ENCODE measurements at regions not wholly inside any gene's neighbourhood (a gene's known extent, or its start where the extent isn't known, plus 50 kb on each side); places are given as distances from the start of the nearest gene placed in this dataset.

- H3K9me3 ChIP-seq (ENCODE audit: control insufficient read depth, low read length): no peaks in the 10 kb centered on the region
- no peaks in the 10 kb centered on the region for H3K27me3 ChIP-seq (replicated peaks; ENCODE audit: control insufficient read depth, insufficient read depth, low read length, poor library complexity, severe bottlenecking)
- H3K4me1 ChIP-seq (ENCODE audit: control insufficient read depth, insufficient read depth, low read length, poor library complexity, severe bottlenecking): no peaks in the 10 kb centered on the region
- no peak for DNase-seq
- H3K36me3 ChIP-seq (ENCODE audit: control insufficient read depth, insufficient read depth, low read length): no peaks in the 10 kb centered on the region
- no peak overlapping the region for H3K27ac ChIP-seq (ENCODE audit: insufficient read depth, low read length, poor library complexity, severe bottlenecking)
- no peak overlapping the region for H3K4me3 ChIP-seq (ENCODE audit: insufficient read depth, low read depth, low read length, poor library complexity, severe bottlenecking)
Observed at GRCh38 chr12:92089559-92089958, 56.1 kb downstream of the BTG1 start.

GRCh38 chr12:92088805-92089204 is 56.8 kb downstream of the BTG1 start:
- Histone ChIP-seq H3K4me3 (ENCODE audit: insufficient read depth, low read depth, low read length, poor library complexity, severe bottlenecking) (no peak overlapping the region), H3K9me3 (ENCODE audit: control insufficient read depth, low read length) (no peaks in the 10 kb centered on the region), H3K36me3 (ENCODE audit: control insufficient read depth, insufficient read depth, low read length) (no peaks in the 10 kb centered on the region), H3K4me1 (ENCODE audit: control insufficient read depth, insufficient read depth, low read length, poor library complexity, severe bottlenecking) (no peaks in the 10 kb centered on the region), H3K27ac (ENCODE audit: insufficient read depth, low read length, poor library complexity, severe bottlenecking) (no peak overlapping the region), H3K27me3 (replicated peaks; ENCODE audit: control insufficient read depth, insufficient read depth, low read length, poor library complexity, severe bottlenecking) (no peaks in the 10 kb centered on the region)
- no peak for DNase-seq

GRCh38 chr12:92085736-92086040 is 60.0 kb downstream of the BTG1 start:
- no peaks in the 10 kb centered on the region for H3K9me3 ChIP-seq (ENCODE audit: control insufficient read depth, low read length)
- no peak for DNase-seq
- H3K27ac ChIP-seq (ENCODE audit: insufficient read depth, low read length, poor library complexity, severe bottlenecking): no peak overlapping the region
- no peak overlapping the region for H3K4me3 ChIP-seq (ENCODE audit: insufficient read depth, low read depth, low read length, poor library complexity, severe bottlenecking)
- no peaks in the 10 kb centered on the region for H3K27me3 ChIP-seq (replicated peaks; ENCODE audit: control insufficient read depth, insufficient read depth, low read length, poor library complexity, severe bottlenecking)
- no peaks in the 10 kb centered on the region for H3K4me1 ChIP-seq (ENCODE audit: control insufficient read depth, insufficient read depth, low read length, poor library complexity, severe bottlenecking)
- no peaks in the 10 kb centered on the region for H3K36me3 ChIP-seq (ENCODE audit: control insufficient read depth, insufficient read depth, low read length)

- no peak for DNase-seq
Observed at GRCh38 chr12:92085040-92085735, 60.5 kb downstream of the BTG1 start.

GRCh38 chr12:92080911-92081285 is 64.7 kb downstream of the BTG1 start:
- Histone ChIP-seq H3K27me3 (replicated peaks; ENCODE audit: control insufficient read depth, insufficient read depth, low read length, poor library complexity, severe bottlenecking) (no peaks in the 10 kb centered on the region), H3K27ac (ENCODE audit: insufficient read depth, low read length, poor library complexity, severe bottlenecking) (no peak overlapping the region), H3K9me3 (ENCODE audit: control insufficient read depth, low read length) (no peaks in the 10 kb centered on the region), H3K36me3 (ENCODE audit: control insufficient read depth, insufficient read depth, low read length) (no peaks in the 10 kb centered on the region), H3K4me1 (ENCODE audit: control insufficient read depth, insufficient read depth, low read length, poor library complexity, severe bottlenecking) (peaks cover 4% of the 10 kb centered on the region), H3K4me3 (ENCODE audit: insufficient read depth, low read depth, low read length, poor library complexity, severe bottlenecking) (no peak overlapping the region)
- DNase-seq: no peak

More at GRCh38 chr12:92085040-92085735, 60.5 kb downstream of the BTG1 start:
- Histone ChIP-seq H3K9me3 (ENCODE audit: control insufficient read depth, low read length) (no peaks in the 10 kb centered on the region), H3K27ac (ENCODE audit: insufficient read depth, low read length, poor library complexity, severe bottlenecking) (no peak overlapping the region), H3K36me3 (ENCODE audit: control insufficient read depth, insufficient read depth, low read length) (no peaks in the 10 kb centered on the region), H3K4me3 (ENCODE audit: insufficient read depth, low read depth, low read length, poor library complexity, severe bottlenecking) (no peak overlapping the region), H3K4me1 (ENCODE audit: control insufficient read depth, insufficient read depth, low read length, poor library complexity, severe bottlenecking) (no peaks in the 10 kb centered on the region), H3K27me3 (replicated peaks; ENCODE audit: control insufficient read depth, insufficient read depth, low read length, poor library complexity, severe bottlenecking) (no peaks in the 10 kb centered on the region)

GRCh38 chr12:92079054-92079385 is 66.6 kb downstream of the BTG1 start:
- Histone ChIP-seq H3K4me1 (ENCODE audit: control insufficient read depth, insufficient read depth, low read length, poor library complexity, severe bottlenecking) (peaks cover 4% of the 10 kb centered on the region), H3K36me3 (ENCODE audit: control insufficient read depth, insufficient read depth, low read length) (no peaks in the 10 kb centered on the region), H3K4me3 (ENCODE audit: insufficient read depth, low read depth, low read length, poor library complexity, severe bottlenecking) (no peak overlapping the region), H3K27me3 (replicated peaks; ENCODE audit: control insufficient read depth, insufficient read depth, low read length, poor library complexity, severe bottlenecking) (no peaks in the 10 kb centered on the region), H3K9me3 (ENCODE audit: control insufficient read depth, low read length) (no peaks in the 10 kb centered on the region), H3K27ac (ENCODE audit: insufficient read depth, low read length, poor library complexity, severe bottlenecking) (no peak overlapping the region)
- no peak for DNase-seq

GRCh38 chr12:92078167-92079053 is 67.2 kb downstream of the BTG1 start:
- peaks cover 4% of the 10 kb centered on the region for H3K4me1 ChIP-seq (ENCODE audit: control insufficient read depth, insufficient read depth, low read length, poor library complexity, severe bottlenecking)
- no peak overlapping the region for H3K27ac ChIP-seq (ENCODE audit: insufficient read depth, low read length, poor library complexity, severe bottlenecking)
- DNase-seq: no peak
- H3K27me3 ChIP-seq (replicated peaks; ENCODE audit: control insufficient read depth, insufficient read depth, low read length, poor library complexity, severe bottlenecking): no peaks in the 10 kb centered on the region
- H3K9me3 ChIP-seq (ENCODE audit: control insufficient read depth, low read length): no peaks in the 10 kb centered on the region
- no peaks in the 10 kb centered on the region for H3K36me3 ChIP-seq (ENCODE audit: control insufficient read depth, insufficient read depth, low read length)
- no peak overlapping the region for H3K4me3 ChIP-seq (ENCODE audit: insufficient read depth, low read depth, low read length, poor library complexity, severe bottlenecking)

GRCh38 chr12:92077530-92077929 is 68.1 kb downstream of the BTG1 start:
- H3K4me3 ChIP-seq (ENCODE audit: insufficient read depth, low read depth, low read length, poor library complexity, severe bottlenecking): no peak overlapping the region
- H3K27ac ChIP-seq (ENCODE audit: insufficient read depth, low read length, poor library complexity, severe bottlenecking): no peak overlapping the region
- DNase-seq: no peak

GRCh38 chr12:92076101-92076500 is 69.5 kb downstream of the BTG1 start:
- H3K27ac ChIP-seq (ENCODE audit: insufficient read depth, low read length, poor library complexity, severe bottlenecking): no peak overlapping the region

More at GRCh38 chr12:92077530-92077929, 68.1 kb downstream of the BTG1 start:
- Histone ChIP-seq H3K27me3 (replicated peaks; ENCODE audit: control insufficient read depth, insufficient read depth, low read length, poor library complexity, severe bottlenecking) (no peaks in the 10 kb centered on the region), H3K9me3 (ENCODE audit: control insufficient read depth, low read length) (no peaks in the 10 kb centered on the region), H3K36me3 (ENCODE audit: control insufficient read depth, insufficient read depth, low read length) (no peaks in the 10 kb centered on the region), H3K4me1 (ENCODE audit: control insufficient read depth, insufficient read depth, low read length, poor library complexity, severe bottlenecking) (peaks cover 4% of the 10 kb centered on the region)

GRCh38 chr12:92075425-92075914 is 70.2 kb downstream of the BTG1 start:
- H3K9me3 ChIP-seq (ENCODE audit: control insufficient read depth, low read length): no peaks in the 10 kb centered on the region
- H3K4me3 ChIP-seq (ENCODE audit: insufficient read depth, low read depth, low read length, poor library complexity, severe bottlenecking): no peak overlapping the region
- no peak for DNase-seq
- peaks cover 4% of the 10 kb centered on the region for H3K4me1 ChIP-seq (ENCODE audit: control insufficient read depth, insufficient read depth, low read length, poor library complexity, severe bottlenecking)
- no peaks in the 10 kb centered on the region for H3K27me3 ChIP-seq (replicated peaks; ENCODE audit: control insufficient read depth, insufficient read depth, low read length, poor library complexity, severe bottlenecking)
- H3K27ac ChIP-seq (ENCODE audit: insufficient read depth, low read length, poor library complexity, severe bottlenecking): no peak overlapping the region
- no peaks in the 10 kb centered on the region for H3K36me3 ChIP-seq (ENCODE audit: control insufficient read depth, insufficient read depth, low read length)

More at GRCh38 chr12:92076101-92076500, 69.5 kb downstream of the BTG1 start:
- no peaks in the 10 kb centered on the region for H3K36me3 ChIP-seq (ENCODE audit: control insufficient read depth, insufficient read depth, low read length)
- no peak for DNase-seq
- H3K9me3 ChIP-seq (ENCODE audit: control insufficient read depth, low read length): no peaks in the 10 kb centered on the region
- no peaks in the 10 kb centered on the region for H3K27me3 ChIP-seq (replicated peaks; ENCODE audit: control insufficient read depth, insufficient read depth, low read length, poor library complexity, severe bottlenecking)
- H3K4me1 ChIP-seq (ENCODE audit: control insufficient read depth, insufficient read depth, low read length, poor library complexity, severe bottlenecking): peaks cover 4% of the 10 kb centered on the region
- H3K4me3 ChIP-seq (ENCODE audit: insufficient read depth, low read depth, low read length, poor library complexity, severe bottlenecking): no peak overlapping the region
